ENCODE measurements at regions not wholly inside any gene's neighbourhood (a gene's known extent, or its start where the extent isn't known, plus 50 kb on each side); places are given as distances from the start of the nearest gene placed in this dataset.
"Not testable (repeated sequence)": the region's sequence is repeated elsewhere in the genome, so short reads cannot be mapped to it uniquely, and the experiment has no call there.

DNA sequence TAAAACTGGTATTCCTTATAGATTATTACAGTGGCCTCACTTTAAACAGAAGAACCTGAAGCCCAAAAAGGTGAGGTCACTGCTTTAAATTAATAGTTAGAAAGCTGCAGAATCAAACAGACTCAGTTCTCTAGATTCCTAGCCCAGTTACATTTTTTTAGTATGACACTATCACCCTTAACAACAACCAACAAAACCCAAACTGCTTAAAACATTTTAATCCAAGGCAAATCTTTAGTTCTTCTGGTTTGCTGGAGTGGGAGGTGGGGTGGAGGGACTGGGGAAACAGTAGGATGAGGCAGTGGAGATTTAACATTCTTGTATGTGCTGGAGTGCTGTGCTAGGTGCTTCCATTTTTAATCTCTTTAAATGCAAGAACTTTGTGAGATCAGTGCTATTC, 631.6 kb upstream of the KCNMB2 start:
- no peak for DNase-seq (ENCODE audit: low spot score in 2 of 2)
- TF ChIP-seq, protein P1, sequence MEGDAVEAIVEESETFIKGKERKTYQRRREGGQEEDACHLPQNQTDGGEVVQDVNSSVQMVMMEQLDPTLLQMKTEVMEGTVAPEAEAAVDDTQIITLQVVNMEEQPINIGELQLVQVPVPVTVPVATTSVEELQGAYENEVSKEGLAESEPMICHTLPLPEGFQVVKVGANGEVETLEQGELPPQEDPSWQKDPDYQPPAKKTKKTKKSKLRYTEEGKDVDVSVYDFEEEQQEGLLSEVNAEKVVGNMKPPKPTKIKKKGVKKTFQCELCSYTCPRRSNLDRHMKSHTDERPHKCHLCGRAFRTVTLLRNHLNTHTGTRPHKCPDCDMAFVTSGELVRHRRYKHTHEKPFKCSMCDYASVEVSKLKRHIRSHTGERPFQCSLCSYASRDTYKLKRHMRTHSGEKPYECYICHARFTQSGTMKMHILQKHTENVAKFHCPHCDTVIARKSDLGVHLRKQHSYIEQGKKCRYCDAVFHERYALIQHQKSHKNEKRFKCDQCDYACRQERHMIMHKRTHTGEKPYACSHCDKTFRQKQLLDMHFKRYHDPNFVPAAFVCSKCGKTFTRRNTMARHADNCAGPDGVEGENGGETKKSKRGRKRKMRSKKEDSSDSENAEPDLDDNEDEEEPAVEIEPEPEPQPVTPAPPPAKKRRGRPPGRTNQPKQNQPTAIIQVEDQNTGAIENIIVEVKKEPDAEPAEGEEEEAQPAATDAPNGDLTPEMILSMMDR (IDR thresholded peaks at IDR 0.05), result no peak
- Histone ChIP-seq H3K27ac (peak overlapping the region; percentile 15 to 71), H3K4me3 (no peak overlapping the region), H3K36me3 (no peaks in the 10 kb centered on the region), H3K4me1 (peaks cover 5 to 29% of the 10 kb centered on the region in 2 donors), H3K27me3 (no peaks in the 10 kb centered on the region), H3K9me3 (peaks cover 0 to 17% of the 10 kb centered on the region in 2 donors)
- intact Hi-C loops (cut with DNase I), result loop anchor here (5.0 to 10.0 kb wide), 3 partner anchors 77 to 710 kb away; partner anchors contain the start of gene TBL1XR1

DNA sequence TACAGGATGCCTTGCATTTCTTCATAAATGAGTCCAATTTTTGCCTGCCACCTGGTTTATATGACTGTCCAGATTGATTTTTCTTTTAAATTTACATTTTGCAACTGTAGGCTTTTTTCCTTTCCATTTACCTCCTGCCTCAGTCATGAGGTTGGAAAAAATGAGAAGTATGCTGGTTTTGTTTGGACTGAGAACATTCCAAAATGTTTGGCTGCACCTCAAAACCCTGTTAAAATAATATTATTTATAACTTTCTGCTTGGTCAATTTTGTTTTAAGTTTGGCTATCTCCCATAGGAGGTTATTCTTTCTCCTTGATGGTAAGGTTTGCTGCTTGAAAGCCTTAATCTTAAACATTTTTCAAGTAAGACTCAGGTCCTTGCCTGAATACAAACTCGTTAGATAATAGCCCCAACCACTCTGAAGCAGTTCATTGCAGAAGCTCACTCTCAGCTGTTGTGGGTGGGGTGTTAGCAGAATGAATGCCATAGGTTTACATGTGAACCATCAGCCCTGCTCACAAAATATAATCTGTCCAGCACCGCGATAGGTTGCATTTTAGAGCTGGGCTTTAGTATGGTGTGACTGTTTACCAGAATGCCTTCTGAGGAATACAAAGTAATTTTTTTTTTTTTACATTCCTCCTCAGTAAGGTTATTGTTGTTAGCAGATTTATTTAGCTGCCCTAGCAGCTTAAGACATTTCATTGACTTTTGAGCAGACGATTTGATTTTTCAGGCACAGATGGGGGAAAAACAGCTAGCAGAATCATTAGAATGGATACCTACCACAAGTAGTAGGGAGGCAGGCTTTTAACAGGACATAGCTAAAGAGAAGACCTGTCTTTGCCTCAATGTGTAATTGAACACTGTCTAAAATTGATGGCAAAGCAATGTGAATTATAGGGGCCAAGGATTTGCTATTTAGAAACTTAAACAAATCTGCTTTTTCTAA, 630.8 kb upstream of the KCNMB2 start:
- no peaks in the 10 kb centered on the region for H3K27me3 ChIP-seq
- H3K36me3 ChIP-seq, result no peaks in the 10 kb centered on the region
- H3K27ac ChIP-seq, result peak overlapping the region; percentile 51 to 62
- no peak for DNase-seq (ENCODE audit: low spot score in 2 of 2)
- TF ChIP-seq, protein P1 (IDR thresholded peaks at IDR 0.05), result no peak
- H3K9me3 ChIP-seq, result peaks cover 0 to 9% of the 10 kb centered on the region in 2 donors
- H3K4me1 ChIP-seq, result peaks cover 5 to 29% of the 10 kb centered on the region in 2 donors
- H3K4me3 ChIP-seq, result no peak overlapping the region
- intact Hi-C loops (cut with DNase I), result loop anchor here (5.0 to 10.0 kb wide), 3 partner anchors 78 to 711 kb away; partner anchors contain the start of gene TBL1XR1

- intact Hi-C loops (cut with DNase I), result loop anchor here (5.0 to 10.0 kb wide), 3 partner anchors 79 to 711 kb away; partner anchors contain the start of gene TBL1XR1
- H3K4me1 ChIP-seq, result peaks cover 5 to 29% of the 10 kb centered on the region in 2 donors
- TF ChIP-seq, protein P1 (IDR thresholded peaks at IDR 0.05), result peak in 2 of 3 experiments; percentile 5 to 18
- no peak overlapping the region for H3K4me3 ChIP-seq
- no peaks in the 10 kb centered on the region for H3K27me3 ChIP-seq
- H3K9me3 ChIP-seq, result peaks cover 0 to 2% of the 10 kb centered on the region in 2 donors
- DNase-seq (ENCODE audit: low spot score in 2 of 2), result no peak
- no peaks in the 10 kb centered on the region for H3K36me3 ChIP-seq
- H3K27ac ChIP-seq, result peak overlapping the region; percentile 51 to 62
These were observed 630.1 kb upstream of the KCNMB2 start for GRCh38 chr3:177906126-177906511.

GRCh38 chr3:177906578-177907229, 629.5 kb upstream of the KCNMB2 start:
- Histone ChIP-seq H3K36me3 (no peaks in the 10 kb centered on the region), H3K27me3 (no peaks in the 10 kb centered on the region), H3K9me3 (no peaks in the 10 kb centered on the region), H3K27ac (peak overlapping the region; percentile 60 to 62), H3K4me1 (peaks cover 5 to 29% of the 10 kb centered on the region in 2 donors), H3K4me3 (no peak overlapping the region)
- no peak for DNase-seq (ENCODE audit: low spot score in 2 of 2)
- intact Hi-C loops (cut with DNase I), result loop anchor here (5.0 to 10.0 kb wide), 3 partner anchors 79 to 712 kb away; partner anchors contain the start of gene TBL1XR1
- TF ChIP-seq, protein P1 (IDR thresholded peaks at IDR 0.05), result no peak

DNA sequence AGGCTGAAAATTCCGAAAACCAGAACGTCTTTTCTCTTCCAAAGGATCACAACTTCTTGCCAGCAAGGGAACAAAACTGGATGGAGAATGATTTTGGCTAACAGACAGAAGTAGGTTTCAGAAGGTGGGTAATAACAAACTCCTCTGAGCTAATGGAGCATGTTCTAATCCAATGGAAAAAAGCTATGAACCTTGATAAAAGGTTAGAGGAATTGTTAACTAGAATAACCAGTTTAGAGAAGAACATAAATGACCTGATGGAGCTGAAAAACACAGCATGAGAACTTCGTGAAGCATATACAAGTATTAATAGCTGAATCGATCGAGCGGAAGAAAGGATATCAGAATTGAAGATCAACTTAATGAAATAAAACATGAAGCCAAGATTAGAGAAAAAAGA, 626.7 kb upstream of the KCNMB2 start:
- H3K4me1 ChIP-seq, result peaks cover 5 to 25% of the 10 kb centered on the region in 2 donors
- not testable (repeated sequence) for H3K27ac ChIP-seq; H3K9me3 ChIP-seq; H3K4me3 ChIP-seq; DNase-seq (ENCODE audit: low spot score in 2 of 2); H3K27me3 ChIP-seq; H3K36me3 ChIP-seq
- intact Hi-C loops (cut with DNase I), result loop anchor here (5.0 to 10.0 kb wide), 3 partner anchors 82 to 715 kb away; partner anchors contain the start of gene TBL1XR1

Measured in ascending aorta (tissue), 2 donors.